ENCODE measurements at regions not wholly inside any gene's neighbourhood (a gene's known extent, or its start where the extent isn't known, plus 50 kb on each side); places are given as distances from the start of the nearest gene placed in this dataset.

- H3K4me3 ChIP-seq (ENCODE audit: low read depth, low read length): no peak overlapping the region
- TF ChIP-seq CTCF (IDR thresholded peaks at IDR 0.05; ENCODE audit: insufficient read depth, low read depth, low read length): no peak
- DNase-seq (ENCODE audit: low read depth): no peak
Observed at GRCh38 chr4:59135248-59135985, 2025.2 kb upstream of the IGFBP7 start.

GRCh38 chr4:59161249-59161648 lies 2038.9 kb upstream of the ADGRL3 start:
- H3K4me3 ChIP-seq (ENCODE audit: low read depth, low read length): no peak overlapping the region
- no peak for DNase-seq (ENCODE audit: low read depth)
- no peak for TF ChIP-seq CTCF (IDR thresholded peaks at IDR 0.05; ENCODE audit: insufficient read depth, low read depth, low read length)

GRCh38 chr4:59175617-59176016 lies 2024.5 kb upstream of the ADGRL3 start:
- no peak for TF ChIP-seq CTCF (IDR thresholded peaks at IDR 0.05; ENCODE audit: insufficient read depth, low read depth, low read length)
- no peak overlapping the region for H3K4me3 ChIP-seq (ENCODE audit: low read depth, low read length)
- DNase-seq (ENCODE audit: low read depth): no peak

DNA sequence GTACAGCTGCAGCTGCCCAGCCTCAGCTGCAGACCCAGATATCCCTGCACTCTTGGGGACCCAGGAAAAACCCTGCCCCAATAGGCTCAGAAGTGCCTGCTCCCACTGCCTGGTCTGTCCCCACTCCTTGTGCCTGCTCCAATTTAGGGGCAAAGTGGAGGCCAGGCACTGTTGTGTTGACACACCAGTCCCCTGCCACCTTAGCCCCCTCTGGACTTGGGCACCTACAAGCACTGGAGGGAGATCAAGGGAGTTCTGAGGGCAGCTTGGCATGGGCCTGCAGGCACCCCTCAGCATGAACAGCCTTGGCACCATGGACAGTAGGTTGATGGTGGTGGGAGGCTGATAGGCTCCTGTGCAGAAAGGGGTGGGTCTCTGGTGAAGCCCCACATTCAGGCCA lies 2020.8 kb upstream of the ADGRL3 start:
- no peak overlapping the region for H3K4me3 ChIP-seq (ENCODE audit: low read depth, low read length)
- DNase-seq (ENCODE audit: low read depth): no peak
- no peak for TF ChIP-seq CTCF (IDR thresholded peaks at IDR 0.05; ENCODE audit: insufficient read depth, low read depth, low read length)

- DNase-seq (ENCODE audit: low read depth): no peak
Observed at GRCh38 chr4:59180161-59180560, 2020.0 kb upstream of the ADGRL3 start.

GRCh38 chr4:59180969-59181368 lies 2019.2 kb upstream of the ADGRL3 start:
- no peak overlapping the region for H3K4me3 ChIP-seq (ENCODE audit: low read depth, low read length)
- DNase-seq (ENCODE audit: low read depth): no peak
- TF ChIP-seq CTCF (IDR thresholded peaks at IDR 0.05; ENCODE audit: insufficient read depth, low read depth, low read length): no peak

More at GRCh38 chr4:59180161-59180560, 2020.0 kb upstream of the ADGRL3 start:
- no peak overlapping the region for H3K4me3 ChIP-seq (ENCODE audit: low read depth, low read length)
- TF ChIP-seq CTCF (IDR thresholded peaks at IDR 0.05; ENCODE audit: insufficient read depth, low read depth, low read length): no peak

DNA sequence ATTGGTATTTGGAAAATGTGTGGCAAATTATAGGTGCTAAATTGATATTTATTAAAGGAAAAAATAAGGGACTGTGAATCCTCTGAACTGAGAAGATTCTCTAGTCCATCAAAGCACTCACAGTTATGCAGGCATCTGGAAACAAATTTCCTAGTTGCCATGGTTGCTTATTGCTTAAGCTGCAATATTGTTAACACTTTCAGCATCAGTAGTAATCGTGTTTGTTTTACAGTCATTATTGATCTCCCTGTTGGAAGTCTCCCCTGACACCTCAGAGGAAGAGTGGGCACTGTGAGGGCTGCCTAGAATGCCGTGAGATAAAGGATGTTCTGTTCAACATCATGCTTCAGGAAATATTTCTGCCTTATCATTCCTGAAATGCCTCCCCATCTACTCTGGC lies 2004.3 kb upstream of the ADGRL3 start:
- no peak for DNase-seq (ENCODE audit: low read depth)

More for the DNA sequence above, 2004.3 kb upstream of the ADGRL3 start:
- no peak overlapping the region for H3K4me3 ChIP-seq (ENCODE audit: low read depth, low read length)
- no peak for TF ChIP-seq CTCF (IDR thresholded peaks at IDR 0.05; ENCODE audit: insufficient read depth, low read depth, low read length)

All from fibroblast of villous mesenchyme (primary cell).